Thyroid gland (tissue), 4 donors: ENCODE measurements at regions not wholly inside any gene's neighbourhood (a gene's known extent, or its start where the extent isn't known, plus 50 kb on each side); places are given as distances from the start of the nearest gene placed in this dataset.

Source experiments
- DNase-seq, 2 donors: peaks; one replicate each; pipeline ENCODE4 v3.0.0-alpha.2; 2019
- H3K27ac ChIP-seq, 3 donors: fragments of 200-600 bp; sonication (generic); 1 replicate in 2 of 3; 2 replicates in 1 of 3; pipeline ENCODE4 v1.5.1; 2016 to 2019; ENCODE audit warnings: mild to moderate bottlenecking in 1 of 3, moderate library complexity in 1 of 3
- H3K27me3 ChIP-seq: fragments of 200-600 bp; sonication (generic); one replicate; pipeline ENCODE4 v1.5.1; 2019
- H3K36me3 ChIP-seq, 2 donors: fragments of 200-600 bp; sonication (generic); one replicate each; pipeline ENCODE4 v1.5.1; 2016 to 2019
- H3K4me1 ChIP-seq, 2 donors: fragments of 200-600 bp; sonication (generic); one replicate each; pipeline ENCODE4 v1.5.1; 2017 to 2019
- H3K4me3 ChIP-seq, 3 donors: fragments of 200-600 bp; sonication (generic); replicated peaks in 1 of 3; 1 replicate in 2 of 3; 2 replicates in 1 of 3; pipeline ENCODE4 v1.5.1; 2016; ENCODE audit warnings: mild to moderate bottlenecking in 1 of 3
- H3K9me3 ChIP-seq: fragments of 200-600 bp; sonication (generic); one replicate; pipeline ENCODE4 v1.5.1; 2017
- POLR2A ChIP-seq, 2 donors: fragments of 450-650 bp; IDR thresholded peaks; one replicate each; pipeline ENCODE4 v1.6.1; 2017; ENCODE audit warnings: antibody characterized with exemption in 2 of 2, mild to moderate bottlenecking in 2 of 2, moderate library complexity in 1 of 2
- WGBS, 2 donors: methylation state at CpG; one replicate each; pipeline ENCODE4 v1.1.5; 2017; 5-methylcytosine and 5-hydroxymethylcytosine counted together
- intact Hi-C: fragments of 100-400 bp; cut with DNase I; formaldehyde crosslinking; loops from one replicate; pipeline ENCODE4 v1.15.1; 2023
- TF ChIP-seq, protein P1 (sequence below), 6 experiments: fragments of 200-600 bp in 3 of 6; fragments of 450-650 bp in 3 of 6; sonication (generic) in 3 of 6; IDR thresholded peaks; one replicate each; pipeline ENCODE4 v1.5.1; 2016 to 2019; ENCODE audit warnings: antibody characterized with exemption in 6 of 6, mild to moderate bottlenecking in 2 of 6, inconsistent platforms in 1 of 6, moderate library complexity in 1 of 6

DNA sequence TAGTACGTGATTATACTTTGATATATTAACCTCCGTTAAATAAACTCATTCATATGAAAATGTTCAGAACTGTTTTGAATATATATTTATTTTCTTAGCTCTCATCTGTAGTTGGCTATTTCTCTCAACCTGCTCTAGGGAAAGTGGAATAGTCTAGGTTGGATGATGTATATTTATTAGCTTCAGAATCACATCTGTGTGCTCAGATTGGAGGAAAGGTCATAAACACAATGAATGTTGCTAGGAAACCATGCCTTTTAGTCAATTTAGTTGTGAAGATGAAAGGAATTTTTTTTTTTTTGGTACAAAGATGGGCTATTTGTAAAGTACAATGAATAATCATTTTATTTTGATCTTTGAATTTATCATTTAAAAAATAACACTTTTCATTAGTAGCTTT, 439.1 kb downstream of the FOXG1 start:
- no peak for DNase-seq
- no peaks in the 10 kb centered on the region for H3K4me1 ChIP-seq
- H3K27ac ChIP-seq: no peak overlapping the region
- H3K4me3 ChIP-seq: no peak overlapping the region
- H3K27me3 ChIP-seq: no peaks in the 10 kb centered on the region
- no peaks in the 10 kb centered on the region for H3K36me3 ChIP-seq
- intact Hi-C loops: no loop called here
- no peak for TF ChIP-seq POLR2A (IDR thresholded peaks at IDR 0.05)
- TF ChIP-seq, protein P1, sequence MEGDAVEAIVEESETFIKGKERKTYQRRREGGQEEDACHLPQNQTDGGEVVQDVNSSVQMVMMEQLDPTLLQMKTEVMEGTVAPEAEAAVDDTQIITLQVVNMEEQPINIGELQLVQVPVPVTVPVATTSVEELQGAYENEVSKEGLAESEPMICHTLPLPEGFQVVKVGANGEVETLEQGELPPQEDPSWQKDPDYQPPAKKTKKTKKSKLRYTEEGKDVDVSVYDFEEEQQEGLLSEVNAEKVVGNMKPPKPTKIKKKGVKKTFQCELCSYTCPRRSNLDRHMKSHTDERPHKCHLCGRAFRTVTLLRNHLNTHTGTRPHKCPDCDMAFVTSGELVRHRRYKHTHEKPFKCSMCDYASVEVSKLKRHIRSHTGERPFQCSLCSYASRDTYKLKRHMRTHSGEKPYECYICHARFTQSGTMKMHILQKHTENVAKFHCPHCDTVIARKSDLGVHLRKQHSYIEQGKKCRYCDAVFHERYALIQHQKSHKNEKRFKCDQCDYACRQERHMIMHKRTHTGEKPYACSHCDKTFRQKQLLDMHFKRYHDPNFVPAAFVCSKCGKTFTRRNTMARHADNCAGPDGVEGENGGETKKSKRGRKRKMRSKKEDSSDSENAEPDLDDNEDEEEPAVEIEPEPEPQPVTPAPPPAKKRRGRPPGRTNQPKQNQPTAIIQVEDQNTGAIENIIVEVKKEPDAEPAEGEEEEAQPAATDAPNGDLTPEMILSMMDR (IDR thresholded peaks at IDR 0.05): no peak
- H3K9me3 ChIP-seq: no peaks in the 10 kb centered on the region
- WGBS, 2 donors: 91 to 95% methylated on average over 2 of the region's 2 CpGs

DNA sequence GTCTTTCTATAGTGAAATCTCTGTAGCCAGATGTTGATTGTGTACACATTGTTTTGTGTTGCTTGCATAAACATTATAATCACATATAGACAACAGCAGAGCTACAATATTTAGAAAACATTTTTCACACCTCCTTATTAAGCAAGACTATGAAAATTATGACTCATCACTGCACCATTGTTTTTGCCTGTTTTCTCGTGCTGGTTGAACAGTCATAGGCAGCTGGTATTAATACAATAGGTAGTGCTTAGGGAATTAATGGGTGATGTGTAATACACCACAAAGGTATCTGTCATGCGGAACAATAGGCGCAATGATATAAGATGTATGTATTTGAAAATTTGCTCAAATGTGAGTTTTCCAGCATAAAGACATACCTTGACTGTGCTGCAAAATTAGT, 449.3 kb downstream of the FOXG1 start:
- WGBS, 2 donors: 84 to 88% methylated on average over 3 of the region's 3 CpGs

DNA sequence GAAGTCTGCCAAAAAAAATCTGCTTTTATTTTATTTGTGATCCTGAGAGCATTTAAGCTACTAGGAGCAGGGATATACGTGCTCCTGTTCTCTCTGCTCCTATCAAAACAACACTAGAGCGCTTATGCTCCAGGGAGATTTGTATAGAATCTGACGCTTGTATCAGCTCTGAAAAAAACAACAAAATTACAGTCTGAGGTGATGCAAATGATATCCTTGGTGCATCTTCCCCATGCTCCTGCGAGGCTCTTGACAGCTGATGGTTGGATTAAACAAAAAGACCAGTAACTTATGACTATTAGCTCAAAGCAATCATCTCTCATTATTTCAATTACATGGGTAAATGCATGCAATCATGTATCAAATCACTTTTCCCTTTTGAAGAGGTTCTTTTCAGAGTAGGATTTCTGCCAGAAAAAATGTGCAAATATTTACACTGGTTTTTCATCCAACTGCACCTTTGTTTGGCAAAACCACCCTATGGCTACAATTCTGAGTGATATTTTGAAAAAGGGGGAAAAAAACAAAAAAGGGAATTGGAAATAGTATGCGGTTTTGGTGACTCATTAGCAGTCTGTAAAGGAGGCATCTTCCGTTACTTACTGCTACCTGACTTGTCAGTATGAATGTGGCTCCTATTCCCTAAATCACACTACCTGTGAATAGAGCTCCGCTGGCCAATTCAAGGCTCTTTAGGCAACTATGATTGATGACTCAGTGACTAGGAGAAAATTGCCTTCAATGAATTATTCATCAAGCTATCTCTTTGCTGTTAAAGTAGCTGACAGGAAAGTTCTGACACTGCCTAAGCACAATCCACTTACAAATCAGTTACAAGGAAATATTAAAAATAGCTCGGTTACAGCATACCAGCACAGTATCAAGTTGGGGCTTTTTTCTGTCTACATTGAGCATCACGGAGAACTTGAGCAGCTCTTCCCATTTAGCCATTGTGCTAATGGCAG, 450.0 kb downstream of the FOXG1 start:
- Histone ChIP-seq H3K27me3 (no peaks in the 10 kb centered on the region), H3K4me1 (no peaks in the 10 kb centered on the region), H3K9me3 (no peaks in the 10 kb centered on the region), H3K36me3 (no peaks in the 10 kb centered on the region), H3K4me3 (no peak overlapping the region), H3K27ac (no peak overlapping the region)
- no peak for DNase-seq
- 57 to 61% methylated on average over 9 of the region's 9 CpGs for WGBS, 2 donors
- intact Hi-C loops: no loop called here
- TF ChIP-seq, protein P1 (IDR thresholded peaks at IDR 0.05): no peak
- no peak for TF ChIP-seq POLR2A (IDR thresholded peaks at IDR 0.05)

More for the DNA sequence above, 449.3 kb downstream of the FOXG1 start:
- no peak overlapping the region for H3K4me3 ChIP-seq
- DNase-seq: no peak
- no peaks in the 10 kb centered on the region for H3K9me3 ChIP-seq
- H3K36me3 ChIP-seq: no peaks in the 10 kb centered on the region
- H3K27me3 ChIP-seq: no peaks in the 10 kb centered on the region
- TF ChIP-seq, protein P1 (IDR thresholded peaks at IDR 0.05): no peak
- TF ChIP-seq POLR2A (IDR thresholded peaks at IDR 0.05): no peak
- no peaks in the 10 kb centered on the region for H3K4me1 ChIP-seq
- H3K27ac ChIP-seq: no peak overlapping the region
- intact Hi-C loops: no loop called here

DNA sequence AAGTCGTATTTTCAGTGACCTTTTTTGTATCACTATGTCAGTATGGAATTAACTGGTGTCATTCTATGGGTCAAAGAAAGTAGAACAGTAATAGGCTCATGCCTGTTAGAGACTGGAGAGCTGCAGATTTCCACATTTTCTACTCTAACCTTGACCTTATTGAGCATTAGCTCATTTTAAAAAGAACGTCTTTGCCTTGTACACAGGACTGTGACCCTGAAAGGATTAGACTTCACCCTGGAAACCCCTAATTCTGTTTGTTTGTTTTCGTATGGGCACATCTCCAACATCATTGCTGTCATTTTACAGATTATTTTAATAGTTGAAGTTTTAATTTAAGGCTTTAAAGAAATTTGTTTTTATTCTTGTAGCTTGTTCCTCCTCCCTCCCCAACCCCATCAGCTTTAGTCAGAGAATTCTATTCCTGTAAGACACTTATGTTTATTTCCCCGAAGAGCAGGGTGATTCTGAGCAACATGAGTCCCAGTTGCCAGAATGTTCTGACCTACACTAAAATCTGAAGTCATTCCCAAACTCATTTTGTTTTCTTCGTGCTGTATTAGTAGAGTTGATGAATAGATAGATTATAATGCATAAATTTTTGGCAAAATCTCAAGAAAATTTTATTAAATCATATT, 451.3 kb downstream of the FOXG1 start:
- intact Hi-C loops: no loop called here
- no peaks in the 10 kb centered on the region for H3K9me3 ChIP-seq
- H3K4me1 ChIP-seq: no peaks in the 10 kb centered on the region
- no peak for DNase-seq
- no peak for TF ChIP-seq POLR2A (IDR thresholded peaks at IDR 0.05)
- TF ChIP-seq, protein P1 (IDR thresholded peaks at IDR 0.05): no peak
- H3K36me3 ChIP-seq: no peaks in the 10 kb centered on the region
- H3K27me3 ChIP-seq: no peaks in the 10 kb centered on the region
- no peak overlapping the region for H3K4me3 ChIP-seq
- WGBS, 2 donors: 60 to 65% methylated on average over 5 of the region's 5 CpGs
- H3K27ac ChIP-seq: no peak overlapping the region

DNA sequence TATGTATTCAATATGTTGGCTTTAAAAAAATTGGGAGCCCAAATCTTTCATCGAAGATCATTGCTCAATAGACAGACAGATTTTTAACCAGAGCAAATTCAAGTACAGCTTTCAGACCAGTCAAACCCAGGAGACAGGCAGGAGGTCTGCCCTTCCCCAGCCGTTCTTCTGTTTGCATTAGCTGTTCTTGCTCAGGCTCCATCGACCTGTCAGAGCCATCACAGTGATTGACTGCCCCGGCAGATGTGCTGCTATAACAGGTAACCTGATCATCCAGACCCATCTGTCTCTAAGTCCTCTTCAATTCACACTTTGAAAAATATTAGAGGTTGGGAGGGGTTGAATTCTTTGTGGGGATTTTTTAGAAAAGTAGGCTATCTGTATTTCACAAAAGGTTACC, 453.5 kb downstream of the FOXG1 start:
- Histone ChIP-seq H3K27me3 (no peaks in the 10 kb centered on the region), H3K27ac (no peak overlapping the region), H3K36me3 (no peaks in the 10 kb centered on the region), H3K9me3 (no peaks in the 10 kb centered on the region), H3K4me3 (no peak overlapping the region), H3K4me1 (no peaks in the 10 kb centered on the region)
- intact Hi-C loops: no loop called here
- no peak for DNase-seq
- TF ChIP-seq POLR2A (IDR thresholded peaks at IDR 0.05): no peak
- TF ChIP-seq, protein P1 (IDR thresholded peaks at IDR 0.05): no peak
- WGBS, 2 donors: 26 to 44% methylated on average over 4 of the region's 4 CpGs
